Right renal pelvis (tissue), 4 donors: ENCODE measurements at regions not wholly inside any gene's neighbourhood (a gene's known extent, or its start where the extent isn't known, plus 50 kb on each side); places are given as distances from the start of the nearest gene placed in this dataset.
A peak's percentile ranks its signal among the peaks of the same experiment; 100 is the strongest.

Source experiments
- DNase-seq, 4 donors: peaks; one replicate each; pipeline ENCODE4 v3.0.0-alpha.2; 2013; ENCODE audit warnings: low read depth in 4 of 4, low spot score in 3 of 4, missing footprints in 1 of 4

- no peak for DNase-seq
Measured at GRCh38 chr5:61621202-61621650, 289.2 kb downstream of the ZSWIM6 start.

GRCh38 chr5:61622156-61622555 is 290.1 kb downstream of the ZSWIM6 start:
- no peak for DNase-seq

GRCh38 chr5:61623401-61624069 is 291.5 kb downstream of the ZSWIM6 start:
- no peak for DNase-seq

GRCh38 chr5:61624553-61625136 is 292.6 kb downstream of the ZSWIM6 start:
- no peak for DNase-seq

GRCh38 chr5:61625137-61625561 is 293.1 kb downstream of the ZSWIM6 start:
- no peak for DNase-seq

- peak in 2 of 4 donors; percentile 28 to 55 for DNase-seq
Measured at GRCh38 chr5:61625681-61626621, 293.9 kb downstream of the ZSWIM6 start.

GRCh38 chr5:61626639-61627282 is 294.7 kb downstream of the ZSWIM6 start:
- no peak for DNase-seq

GRCh38 chr5:61627531-61627930 is 295.5 kb downstream of the ZSWIM6 start:
- DNase-seq, result no peak

- DNase-seq, result no peak
Measured at GRCh38 chr5:61630908-61631307, 298.9 kb downstream of the ZSWIM6 start.

GRCh38 chr5:61631438-61631941 is 299.4 kb downstream of the ZSWIM6 start:
- DNase-seq, result no peak

- no peak for DNase-seq
Measured at GRCh38 chr5:61632064-61632463, 300.0 kb downstream of the ZSWIM6 start.

GRCh38 chr5:61635271-61635670 is 303.2 kb downstream of the ZSWIM6 start:
- no peak for DNase-seq

GRCh38 chr5:61637566-61637965 is 305.5 kb downstream of the ZSWIM6 start:
- DNase-seq, result no peak

GRCh38 chr5:61638476-61638875 is 306.4 kb downstream of the ZSWIM6 start:
- DNase-seq, result no peak

- DNase-seq, result no peak
Measured at GRCh38 chr5:61640179-61641021, 308.3 kb downstream of the ZSWIM6 start.

GRCh38 chr5:61641748-61642565 is 309.9 kb downstream of the ZSWIM6 start:
- no peak for DNase-seq

GRCh38 chr5:61647672-61648071 is 315.6 kb downstream of the ZSWIM6 start:
- DNase-seq, result no peak

GRCh38 chr5:61649231-61649630 is 317.2 kb downstream of the ZSWIM6 start:
- DNase-seq, result no peak

GRCh38 chr5:61649971-61650370 is 317.9 kb downstream of the ZSWIM6 start:
- DNase-seq, result no peak
